ENCODE measurements at regions not wholly inside any gene's neighbourhood (a gene's known extent, or its start where the extent isn't known, plus 50 kb on each side); places are given as distances from the start of the nearest gene placed in this dataset.

DNA sequence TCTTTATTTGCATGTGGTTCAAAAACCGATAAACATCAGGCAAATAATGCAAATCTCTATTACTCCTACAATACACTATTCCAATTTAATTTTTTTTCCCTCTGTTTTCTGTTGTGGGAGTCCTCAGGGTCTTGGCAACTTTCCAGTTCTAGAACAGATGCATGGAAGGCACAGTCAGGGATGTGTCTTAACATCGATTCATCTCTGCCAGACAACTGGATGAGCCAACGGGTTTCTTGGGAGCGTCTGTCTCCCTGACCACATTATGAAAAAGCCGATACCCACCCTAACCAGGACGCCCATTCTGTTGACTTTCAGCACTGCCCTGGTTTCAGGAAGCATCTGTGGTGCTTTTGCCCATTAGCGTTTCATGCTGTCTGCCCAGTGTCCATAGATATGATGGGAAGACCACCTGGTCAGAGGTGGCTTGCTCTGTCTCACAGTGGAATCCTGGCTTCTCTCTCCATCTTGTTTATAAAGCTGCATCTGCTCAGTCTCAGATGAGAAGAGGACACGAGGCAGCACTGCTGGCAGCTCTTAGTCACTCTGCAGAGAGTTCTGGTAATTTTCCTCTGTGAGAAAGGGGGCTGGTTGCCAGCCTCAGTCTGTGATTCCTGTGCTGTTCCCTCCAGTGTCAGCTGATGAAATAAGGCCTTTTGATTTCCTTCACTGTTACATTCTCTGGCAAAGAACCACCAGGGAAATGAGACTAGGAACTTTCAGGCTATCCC is 57.9 kb upstream of the KCNE4 start:
- DNase-seq = peak; percentile 99

DNA sequence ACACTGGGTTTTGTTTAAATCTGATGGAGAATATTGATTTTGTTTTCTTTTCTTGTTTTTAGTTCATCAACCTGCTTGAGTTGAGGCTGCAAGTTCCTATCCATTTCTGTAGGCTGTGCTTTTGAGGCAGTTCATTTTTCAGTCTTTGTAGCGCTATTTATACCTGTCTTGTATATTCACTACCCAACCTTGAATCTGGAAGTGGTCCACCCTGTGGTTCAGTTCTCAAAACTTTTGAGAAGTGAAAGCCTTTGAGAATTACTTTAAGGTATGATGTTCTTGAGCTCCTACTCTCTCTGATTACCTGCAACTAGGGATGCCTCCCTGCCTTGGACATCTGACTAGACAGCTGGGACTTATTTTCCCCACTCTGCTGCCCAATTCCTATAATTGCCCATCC is 53.5 kb upstream of the KCNE4 start:
- no peak for DNase-seq

DNA sequence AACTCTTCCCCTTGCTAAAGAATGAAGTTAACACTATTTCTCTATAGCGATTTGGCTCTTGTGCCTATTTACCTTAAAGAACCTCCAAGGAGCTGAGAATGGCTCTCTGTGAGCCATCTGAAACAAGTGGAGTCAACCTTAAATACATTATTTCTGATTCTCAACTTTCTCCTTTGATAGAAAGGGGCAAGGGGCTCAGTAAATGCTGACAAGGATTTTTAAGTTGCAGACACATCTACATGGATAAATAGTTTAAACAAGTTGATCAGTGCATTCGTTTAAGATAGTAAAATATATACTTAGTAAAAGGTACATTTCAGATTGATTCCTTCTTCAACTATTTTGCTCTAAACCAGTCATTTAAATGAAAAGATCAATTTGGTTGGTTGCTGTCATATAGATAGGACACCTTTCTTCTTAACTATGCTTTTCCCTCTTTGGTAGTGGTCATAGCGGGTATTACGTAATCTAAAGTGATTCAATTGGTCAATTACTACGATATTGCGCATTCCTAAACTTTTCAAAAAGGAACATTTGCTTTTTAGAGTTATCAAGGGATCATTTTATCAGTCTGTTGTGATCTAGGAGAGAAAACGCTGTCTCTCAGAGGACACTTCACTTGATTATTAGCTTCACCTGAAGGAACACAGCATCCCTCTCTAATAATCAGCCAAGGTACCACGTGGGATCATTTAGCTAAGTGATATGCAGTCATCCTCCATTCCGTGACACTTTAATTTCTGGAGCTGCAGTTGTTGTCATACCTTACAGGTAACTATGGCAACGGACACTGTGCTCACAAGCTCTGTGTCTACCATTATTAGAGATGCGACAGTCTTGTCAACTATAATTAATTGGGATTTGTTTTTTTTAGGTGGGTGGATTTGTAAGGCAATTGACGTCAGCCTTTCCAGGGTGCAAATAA is 50.9 kb upstream of the KCNE4 start:
- DNase-seq = no peak

DNA sequence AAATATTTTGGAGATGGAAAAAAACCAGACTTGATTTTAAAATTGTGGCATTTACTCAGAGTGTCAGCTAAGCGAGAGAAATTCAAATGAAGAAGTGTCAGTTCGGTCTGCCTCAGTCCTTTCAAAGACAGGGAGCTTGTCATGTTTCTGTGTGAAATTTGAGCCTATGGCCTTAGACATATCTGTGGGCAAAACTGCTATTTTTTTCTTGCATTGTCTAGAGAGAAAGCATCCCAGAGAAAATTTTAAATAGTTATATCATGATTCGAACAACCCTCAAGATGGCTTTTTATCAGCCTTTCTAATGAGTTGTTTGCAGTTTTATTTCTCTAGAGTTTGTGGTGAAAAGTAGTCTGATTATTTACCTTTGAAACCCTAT is 50.2 kb upstream of the KCNE4 start:
- peak; percentile 77 for DNase-seq

All from fibroblast of skin of scalp (primary cell).